Fibroblast of lung (primary cell): ENCODE measurements at regions not wholly inside any gene's neighbourhood (a gene's known extent, or its start where the extent isn't known, plus 50 kb on each side); places are given as distances from the start of the nearest gene placed in this dataset.

Source experiments
- DNase-seq, 2 donors: peaks; one replicate each; pipeline versions ENCODE4 v3.0.0 to v3.0.0-alpha.2; 2010; ENCODE audit warnings: low read depth in 2 of 2
- H2AFZ ChIP-seq: 2 replicates; pipeline ENCODE4 v1.5.1; 2012; ENCODE audit warnings: low read length, control low read depth, inconsistent platforms
- H3K27ac ChIP-seq: 2 replicates; pipeline ENCODE4 v1.5.1; 2011; ENCODE audit warnings: low read length, control low read depth; ENCODE audit not compliant: insufficient read depth
- H3K27me3 ChIP-seq: 2 replicates; pipeline ENCODE4 v1.5.1; 2011; ENCODE audit warnings: mild to moderate bottlenecking, low read length; ENCODE audit not compliant: control insufficient read depth, insufficient read depth
- H3K36me3 ChIP-seq: 2 replicates; pipeline ENCODE4 v1.5.1; 2011; ENCODE audit warnings: low read length; ENCODE audit not compliant: control insufficient read depth, insufficient read depth
- H3K4me1 ChIP-seq: 2 replicates; pipeline ENCODE4 v1.5.1; 2011; ENCODE audit warnings: low read length; ENCODE audit not compliant: control insufficient read depth, insufficient read depth; ENCODE audit errors: extremely low read depth
- H3K4me2 ChIP-seq: 2 replicates; pipeline ENCODE4 v1.5.1; 2011; ENCODE audit warnings: low read length, control low read depth; ENCODE audit not compliant: insufficient read depth; ENCODE audit errors: extremely low read depth
- H3K4me3 ChIP-seq, 4 experiments: fragments of 200-600 bp in 1 of 4; sonication (generic) in 1 of 4; replicated peaks in 1 of 4; 2 replicates each; pipeline ENCODE4 v1.5.1; 2011 to 2016; ENCODE audit warnings: low read length in 4 of 4, low read depth in 3 of 4, mild to moderate bottlenecking in 3 of 4, control low read depth in 2 of 4, inconsistent platforms in 1 of 4, mixed read lengths in 1 of 4; ENCODE audit not compliant: insufficient read depth in 1 of 4; ENCODE audit errors: control extremely low read depth in 1 of 4
- H3K79me2 ChIP-seq: 2 replicates; pipeline ENCODE4 v1.5.1; 2012; ENCODE audit warnings: mild to moderate bottlenecking, low read length, inconsistent platforms; ENCODE audit not compliant: control insufficient read depth, insufficient read depth
- H3K9ac ChIP-seq: 2 replicates; pipeline ENCODE4 v1.5.1; 2011; ENCODE audit warnings: mild to moderate bottlenecking, low read length, control low read depth; ENCODE audit not compliant: insufficient read depth
- H3K9me3 ChIP-seq: 2 replicates; pipeline ENCODE4 v1.5.1; 2012; ENCODE audit warnings: low read depth, low read length; ENCODE audit not compliant: control insufficient read depth, insufficient read depth
- H4K20me1 ChIP-seq: 2 replicates; pipeline ENCODE4 v1.5.1; 2011; ENCODE audit warnings: low read length; ENCODE audit not compliant: control insufficient read depth, insufficient read depth; ENCODE audit errors: extremely low read depth
- CTCF ChIP-seq, 2 donors: IDR thresholded peaks in 1 of 2; conservative IDR thresholded peaks in 1 of 2; 1 replicate in 1 of 2; 2 replicates in 1 of 2; pipeline ENCODE4 v1.5.1; 2011 to 2012; ENCODE audit warnings: low read length in 2 of 2, control low read depth in 1 of 2, inconsistent platforms in 1 of 2, low read depth in 1 of 2, mild to moderate bottlenecking in 1 of 2
- EZH2 ChIP-seq: IDR thresholded peaks from 2 replicates; pipeline ENCODE4 v1.5.1; 2012; ENCODE audit warnings: low read length, control low read depth, mild to moderate bottlenecking; ENCODE audit errors: missing control alignments

- Histone ChIP-seq H2AFZ (no peak overlapping the region), H3K4me1 (no peaks in the 10 kb centered on the region), H3K36me3 (no peaks in the 10 kb centered on the region), H3K27ac (no peak overlapping the region), H3K4me2 (no peak overlapping the region), H3K4me3 (no peak overlapping the region), H3K27me3 (no peaks in the 10 kb centered on the region), H3K79me2 (no peaks in the 10 kb centered on the region), H3K9ac (no peak overlapping the region), H4K20me1 (no peaks in the 10 kb centered on the region), H3K9me3 (no peaks in the 10 kb centered on the region)
- no peak for DNase-seq
- TF ChIP-seq EZH2 (no peak), CTCF (conservative IDR thresholded peaks at IDR 0.05 in 1 of 2, IDR thresholded peaks at IDR 0.05 in 1 of 2; ENCODE audit: low read depth in 1 of 2, low read length in 2 of 2) (no peak)
Measured at GRCh38 chr4:110848787-110849186, 225.9 kb upstream of the PITX2 start.

GRCh38 chr4:110849461-110849860, 226.6 kb upstream of the PITX2 start:
- H3K4me1 ChIP-seq: peaks cover 2% of the 10 kb centered on the region
- no peaks in the 10 kb centered on the region for H3K27me3 ChIP-seq
- H3K9ac ChIP-seq: no peak overlapping the region
- no peak overlapping the region for H3K4me3 ChIP-seq
- no peak overlapping the region for H2AFZ ChIP-seq
- DNase-seq: no peak
- no peaks in the 10 kb centered on the region for H3K9me3 ChIP-seq
- H3K36me3 ChIP-seq: no peaks in the 10 kb centered on the region
- no peak overlapping the region for H3K4me2 ChIP-seq
- no peak for TF ChIP-seq EZH2
- no peak for TF ChIP-seq CTCF (conservative IDR thresholded peaks at IDR 0.05 in 1 of 2, IDR thresholded peaks at IDR 0.05 in 1 of 2; ENCODE audit: low read depth in 1 of 2, low read length in 2 of 2)
- no peaks in the 10 kb centered on the region for H3K79me2 ChIP-seq
- H4K20me1 ChIP-seq: no peaks in the 10 kb centered on the region
- H3K27ac ChIP-seq: no peak overlapping the region

- Histone ChIP-seq H2AFZ (no peak overlapping the region), H3K4me3 (no peak overlapping the region), H3K79me2 (no peaks in the 10 kb centered on the region), H4K20me1 (no peaks in the 10 kb centered on the region), H3K9ac (no peak overlapping the region), H3K36me3 (no peaks in the 10 kb centered on the region), H3K27me3 (no peaks in the 10 kb centered on the region), H3K9me3 (no peaks in the 10 kb centered on the region), H3K27ac (no peak overlapping the region), H3K4me1 (peaks cover 4% of the 10 kb centered on the region), H3K4me2 (no peak overlapping the region)
- no peak for DNase-seq
- TF ChIP-seq EZH2: no peak
- no peak for TF ChIP-seq CTCF (conservative IDR thresholded peaks at IDR 0.05 in 1 of 2, IDR thresholded peaks at IDR 0.05 in 1 of 2; ENCODE audit: low read depth in 1 of 2, low read length in 2 of 2)
Measured at GRCh38 chr4:110850461-110851442, 227.9 kb upstream of the PITX2 start.
